OCI-LY7 (cell line): ENCODE measurements at regions not wholly inside any gene's neighbourhood (a gene's known extent, or its start where the extent isn't known, plus 50 kb on each side); places are given as distances from the start of the nearest gene placed in this dataset.

Source experiments
- BruUV-seq: library from RNA; stranded (reverse); fragments of 400-500 nt; replicated peaks from 2 replicates; lab custom pipeline; 2021; lab: Mats Ljungman, UMichigan
- CTCF ChIA-PET: fragments of 300-600 bp; sonication (Branson Sonifier 250); formaldehyde crosslinking; loops from one replicate; lab custom pipeline; 2022; ENCODE audit warnings: antibody characterized with exemption; ENCODE audit not compliant: unreplicated experiment; lab: Charles Lee
- POLR2A ChIA-PET: fragments of 300-600 bp; sonication (Branson Sonifier 250); formaldehyde crosslinking; loops from one replicate; lab custom pipeline; 2022; ENCODE audit warnings: antibody characterized with exemption; lab: Charles Lee
- DNase-seq: peaks from one replicate; pipeline ENCODE4 v3.0.0-alpha.2; 2015; ENCODE audit warnings: low spot score
- H2AFZ ChIP-seq: fragments of 200-600 bp; sonication (generic), shearing (Covaris generic); 2 replicates; pipeline ENCODE4 v1.6.1; 2014; ENCODE audit warnings: mild to moderate bottlenecking, antibody characterized with exemption, low read length, moderate library complexity
- H3K27ac ChIP-seq: fragments of 200-600 bp; sonication (generic); 2 replicates; pipeline ENCODE4 v1.5.1; 2014; ENCODE audit warnings: mixed run types, low read depth, mild to moderate bottlenecking, moderate library complexity, low read length, inconsistent platforms; ENCODE audit not compliant: poor library complexity, severe bottlenecking
- H3K36me3 ChIP-seq: fragments of 200-600 bp; sonication (generic); 2 replicates; pipeline ENCODE4 v1.6.1; 2014; ENCODE audit warnings: mild to moderate bottlenecking, antibody characterized with exemption, low read length, moderate library complexity, mixed read lengths; ENCODE audit not compliant: insufficient read depth
- H3K4me1 ChIP-seq: fragments of 200-600 bp; sonication (generic); 2 replicates; pipeline ENCODE4 v1.5.1; 2014; ENCODE audit warnings: mild to moderate bottlenecking, low read length; ENCODE audit not compliant: insufficient read depth, poor library complexity, severe bottlenecking
- H3K4me2 ChIP-seq: fragments of 200-600 bp; sonication (generic); 2 replicates; pipeline ENCODE4 v1.6.1; 2014; ENCODE audit warnings: mild to moderate bottlenecking, low read length
- H3K4me3 ChIP-seq: fragments of 200-600 bp; sonication (generic); 2 replicates; pipeline ENCODE4 v1.5.1; 2014; ENCODE audit warnings: mild to moderate bottlenecking, low read depth, low read length; ENCODE audit not compliant: poor library complexity, severe bottlenecking
- H3K79me2 ChIP-seq: fragments of 200-600 bp; sonication (generic); 2 replicates; pipeline ENCODE4 v1.6.1; 2016; ENCODE audit warnings: low read depth, mild to moderate bottlenecking, low read length, moderate library complexity, mixed read lengths; ENCODE audit not compliant: insufficient read depth
- H3K9me2 ChIP-seq: fragments of 200-600 bp; sonication (generic); 2 replicates; pipeline ENCODE4 v1.6.1; 2016; ENCODE audit warnings: mild to moderate bottlenecking, low read length, mixed read lengths; ENCODE audit not compliant: insufficient read depth
- H3K9me3 ChIP-seq: fragments of 200-600 bp; sonication (generic); 2 replicates; pipeline ENCODE4 v1.6.1; 2014; ENCODE audit warnings: mild to moderate bottlenecking, mixed run types, low read length, mixed read lengths
- H4K20me1 ChIP-seq: fragments of 200-600 bp; sonication (generic); 2 replicates; pipeline ENCODE4 v1.6.1; 2014; ENCODE audit warnings: mild to moderate bottlenecking, antibody characterized with exemption, low read length, moderate library complexity, mixed read lengths; ENCODE audit not compliant: insufficient read depth
- CTCF ChIP-seq: fragments of 200-600 bp; sonication (generic); conservative IDR thresholded peaks from 2 replicates; pipeline ENCODE4 v1.5.1; 2014; ENCODE audit warnings: mild to moderate bottlenecking, antibody characterized with exemption, low read length, moderate library complexity, mixed read lengths
- EZH2phosphoT487 ChIP-seq: fragments of 200-600 bp; sonication (generic); IDR thresholded peaks from 2 replicates; pipeline ENCODE4 v1.6.1; 2018; ENCODE audit warnings: low read depth, borderline replicate concordance, mild to moderate bottlenecking, mixed run types, antibody characterized with exemption, low read length, moderate library complexity, mixed read lengths
- intact Hi-C: fragments of 100-400 bp; cut with micrococcal nuclease; formaldehyde crosslinking; loops from one replicate; pipeline ENCODE4 v1.10.0; 2022; ENCODE audit not compliant: unreplicated experiment

- no TSS peak for BruUV-seq
- no peak for TF ChIP-seq EZH2phosphoT487
- no peak for TF ChIP-seq CTCF
- H3K79me2 ChIP-seq, result no peaks in the 10 kb centered on the region
- H3K4me2 ChIP-seq, result no peak overlapping the region
- H3K9me2 ChIP-seq, result no peaks in the 10 kb centered on the region
- H3K27ac ChIP-seq, result no peak overlapping the region
- H3K4me3 ChIP-seq, result no peak overlapping the region
- no peaks in the 10 kb centered on the region for H4K20me1 ChIP-seq
- H3K4me1 ChIP-seq, result no peaks in the 10 kb centered on the region
- H3K36me3 ChIP-seq, result no peaks in the 10 kb centered on the region
- ChIA-PET POLR2A (no interaction called here), CTCF (no interaction called here)
- intact Hi-C loops, result no loop called here
- DNase-seq, result no peak
- H2AFZ ChIP-seq, result no peak overlapping the region
- H3K9me3 ChIP-seq, result no peaks in the 10 kb centered on the region
Observed at GRCh38 chr14:34203251-34203722, 252.4 kb upstream of the EGLN3 start.

- Histone ChIP-seq H3K9me3 (no peaks in the 10 kb centered on the region), H3K4me1 (no peaks in the 10 kb centered on the region), H3K79me2 (no peaks in the 10 kb centered on the region), H3K9me2 (no peaks in the 10 kb centered on the region), H2AFZ (no peak overlapping the region), H3K4me2 (no peak overlapping the region), H4K20me1 (no peaks in the 10 kb centered on the region), H3K36me3 (no peaks in the 10 kb centered on the region), H3K4me3 (no peak overlapping the region), H3K27ac (no peak overlapping the region)
- ChIA-PET CTCF (no interaction called here), POLR2A (interaction anchor here (0.6 kb wide), 1 partner anchor 53 kb away, joined by 3 read pairs; no protein-coding TSS in a partner anchor)
- no TSS peak for BruUV-seq
- intact Hi-C loops, result no loop called here
- TF ChIP-seq CTCF (no peak), EZH2phosphoT487 (no peak)
- DNase-seq, result no peak
Observed at GRCh38 chr14:34201909-34202637, 251.2 kb upstream of the EGLN3 start.

GRCh38 chr14:34199585-34199984 is 248.7 kb upstream of the EGLN3 start:
- Histone ChIP-seq H3K27ac (no peak overlapping the region), H3K4me1 (no peaks in the 10 kb centered on the region), H3K79me2 (no peaks in the 10 kb centered on the region), H3K9me2 (no peaks in the 10 kb centered on the region), H2AFZ (no peak overlapping the region), H3K4me2 (no peak overlapping the region), H3K9me3 (no peaks in the 10 kb centered on the region), H3K4me3 (no peak overlapping the region), H3K36me3 (no peaks in the 10 kb centered on the region), H4K20me1 (no peaks in the 10 kb centered on the region)
- CTCF ChIA-PET, result no interaction called here
- DNase-seq, result no peak
- TF ChIP-seq CTCF (no peak), EZH2phosphoT487 (no peak)
- BruUV-seq, result no TSS peak
- intact Hi-C loops, result no loop called here
- POLR2A ChIA-PET, result no interaction called here
